B cell (primary cell): ENCODE measurements at regions not wholly inside any gene's neighbourhood (a gene's known extent, or its start where the extent isn't known, plus 50 kb on each side); places are given as distances from the start of the nearest gene placed in this dataset.

Experiments
- EZH2 ChIP-seq: IDR thresholded peaks from 2 replicates; pipeline ENCODE4 v1.6.1; 2012; ENCODE audit warnings: borderline replicate concordance, low read depth, mild to moderate bottlenecking, moderate library complexity, low read length; ENCODE audit not compliant: insufficient read depth, poor library complexity, severe bottlenecking
- TF ChIP-seq, protein P1 (sequence below): fragments of 200-600 bp; IDR thresholded peaks from one replicate; pipeline ENCODE4 v1.8.0; 2022; ENCODE audit warnings: antibody characterized with exemption, mild to moderate bottlenecking

DNA sequence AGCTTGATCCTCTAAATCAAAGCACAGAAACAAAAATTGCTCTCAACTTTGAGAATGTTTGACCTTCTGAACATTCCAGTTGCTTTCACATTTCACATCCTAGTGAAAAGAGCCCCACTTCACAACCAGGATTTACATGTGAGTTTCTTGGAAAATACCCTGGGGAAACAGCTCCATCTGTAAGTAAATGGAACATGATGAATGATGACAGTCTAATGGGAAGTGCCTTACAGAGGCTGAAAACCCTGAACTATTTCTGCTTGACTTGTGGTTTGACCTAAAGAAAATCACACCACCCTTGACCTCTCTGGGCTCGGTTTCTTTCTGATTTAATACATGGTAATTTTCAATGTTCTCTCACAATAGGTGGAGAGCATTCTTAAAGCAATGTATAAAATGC, 499.4 kb upstream of the API5 start:
- TF ChIP-seq, protein P1, sequence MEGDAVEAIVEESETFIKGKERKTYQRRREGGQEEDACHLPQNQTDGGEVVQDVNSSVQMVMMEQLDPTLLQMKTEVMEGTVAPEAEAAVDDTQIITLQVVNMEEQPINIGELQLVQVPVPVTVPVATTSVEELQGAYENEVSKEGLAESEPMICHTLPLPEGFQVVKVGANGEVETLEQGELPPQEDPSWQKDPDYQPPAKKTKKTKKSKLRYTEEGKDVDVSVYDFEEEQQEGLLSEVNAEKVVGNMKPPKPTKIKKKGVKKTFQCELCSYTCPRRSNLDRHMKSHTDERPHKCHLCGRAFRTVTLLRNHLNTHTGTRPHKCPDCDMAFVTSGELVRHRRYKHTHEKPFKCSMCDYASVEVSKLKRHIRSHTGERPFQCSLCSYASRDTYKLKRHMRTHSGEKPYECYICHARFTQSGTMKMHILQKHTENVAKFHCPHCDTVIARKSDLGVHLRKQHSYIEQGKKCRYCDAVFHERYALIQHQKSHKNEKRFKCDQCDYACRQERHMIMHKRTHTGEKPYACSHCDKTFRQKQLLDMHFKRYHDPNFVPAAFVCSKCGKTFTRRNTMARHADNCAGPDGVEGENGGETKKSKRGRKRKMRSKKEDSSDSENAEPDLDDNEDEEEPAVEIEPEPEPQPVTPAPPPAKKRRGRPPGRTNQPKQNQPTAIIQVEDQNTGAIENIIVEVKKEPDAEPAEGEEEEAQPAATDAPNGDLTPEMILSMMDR: no peak
- no peak for TF ChIP-seq EZH2
